Neural crest cell (in vitro differentiated cells): ENCODE measurements at regions not wholly inside any gene's neighbourhood (a gene's known extent, or its start where the extent isn't known, plus 50 kb on each side); places are given as distances from the start of the nearest gene placed in this dataset.

ENCODE experiments used
- DNase-seq: peaks from one replicate; pipeline ENCODE4 v3.0.0; 2021; ENCODE audit warnings: low read depth, mixed read lengths, low spot score
- H3K27ac Mint-ChIP-seq: one replicate; pipeline ENCODE4 v1.8.0; 2021; ENCODE audit warnings: mild to moderate bottlenecking, mixed read lengths; ENCODE audit not compliant: unreplicated experiment
- H3K27me3 Mint-ChIP-seq: 2 replicates; pipeline ENCODE4 v1.8.0; 2021; ENCODE audit warnings: low read depth, mild to moderate bottlenecking, mixed read lengths
- H3K36me3 Mint-ChIP-seq: 2 replicates; pipeline ENCODE4 v1.8.0; 2021; ENCODE audit warnings: low read depth, mild to moderate bottlenecking, mixed read lengths
- H3K4me1 Mint-ChIP-seq: 2 replicates; pipeline ENCODE4 v1.8.0; 2021; ENCODE audit warnings: mixed read lengths
- H3K4me3 Mint-ChIP-seq: one replicate; pipeline ENCODE4 v1.8.0; 2021; ENCODE audit warnings: mild to moderate bottlenecking, mixed read lengths
- H3K9me3 Mint-ChIP-seq: 2 replicates; pipeline ENCODE4 v1.8.0; 2021; ENCODE audit warnings: mixed read lengths
- CTCF ChIP-seq: fragments of 200-600 bp; sonication (generic); conservative IDR thresholded peaks from 2 replicates; pipeline ENCODE4 v1.5.0; 2021; ENCODE audit warnings: antibody characterized with exemption, mild to moderate bottlenecking

- H3K4me1 Mint-ChIP-seq = peaks cover 4% of the 10 kb centered on the region
- no peak for TF ChIP-seq CTCF
- H3K27ac Mint-ChIP-seq = no peak overlapping the region
Measured at GRCh38 chr12:83186419-83186818, 499.7 kb downstream of the TMTC2 start.

GRCh38 chr12:83185241-83185640 lies 498.5 kb downstream of the TMTC2 start:
- no peaks in the 10 kb centered on the region for H3K36me3 Mint-ChIP-seq
- H3K9me3 Mint-ChIP-seq = peaks cover 3% of the 10 kb centered on the region
- no peaks in the 10 kb centered on the region for H3K27me3 Mint-ChIP-seq
- H3K4me3 Mint-ChIP-seq = no peak overlapping the region
- H3K4me1 Mint-ChIP-seq = peaks cover 4% of the 10 kb centered on the region
- TF ChIP-seq CTCF = no peak
- H3K27ac Mint-ChIP-seq = no peak overlapping the region
- no peak for DNase-seq

More at GRCh38 chr12:83186419-83186818, 499.7 kb downstream of the TMTC2 start:
- Mint-ChIP-seq H3K9me3 (peaks cover 4% of the 10 kb centered on the region), H3K4me3 (no peak overlapping the region), H3K36me3 (no peaks in the 10 kb centered on the region), H3K27me3 (no peaks in the 10 kb centered on the region)
- DNase-seq = no peak
